NT2/D1 (cell line): ENCODE measurements at regions not wholly inside any gene's neighbourhood (a gene's known extent, or its start where the extent isn't known, plus 50 kb on each side); places are given as distances from the start of the nearest gene placed in this dataset.

ENCODE experiments used
- SUZ12 ChIP-seq: IDR thresholded peaks from 2 replicates; pipeline ENCODE4 v1.6.1; 2011; ENCODE audit not compliant: insufficient read length, insufficient read depth; ENCODE audit errors: extremely low read depth
- YY1 ChIP-seq: IDR thresholded peaks from 2 replicates; pipeline ENCODE4 v1.6.1; 2011; ENCODE audit not compliant: insufficient read length, insufficient read depth
- ZNF274 ChIP-seq: IDR thresholded peaks from 2 replicates; pipeline ENCODE4 v1.6.1; 2011; ENCODE audit warnings: mild to moderate bottlenecking, low read depth, low read length

DNA sequence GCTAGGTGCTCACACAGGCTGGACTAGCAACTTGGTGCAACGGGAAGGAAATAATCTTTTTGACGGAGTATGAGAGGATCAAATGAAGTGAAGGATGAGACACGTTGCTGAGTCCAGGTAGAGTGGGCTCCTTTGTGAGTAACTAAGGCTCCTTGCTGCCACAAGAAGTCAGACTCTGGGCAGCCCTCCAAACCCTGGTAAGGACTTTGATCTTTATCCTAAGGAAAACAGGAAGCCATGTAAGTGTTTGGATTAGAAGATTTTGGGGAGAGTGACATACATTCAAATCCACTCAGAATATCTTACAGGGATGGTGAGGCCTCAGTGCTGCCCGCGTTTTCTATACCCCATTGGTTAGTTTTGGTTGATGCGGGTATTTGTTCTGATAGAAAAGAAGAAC lies 155.9 kb upstream of the RAG2 start:
- TF ChIP-seq ZNF274 (no peak), SUZ12 (no peak), YY1 (no peak)
